ENCODE measurements at regions not wholly inside any gene's neighbourhood (a gene's known extent, or its start where the extent isn't known, plus 50 kb on each side); places are given as distances from the start of the nearest gene placed in this dataset.

GRCh38 chr12:46462641-46463355 lies 90.2 kb upstream of the SLC38A2 start:
- no peak overlapping the region for H3K27ac ChIP-seq

GRCh38 chr12:46461907-46462640 lies 89.5 kb upstream of the SLC38A2 start:
- no peak overlapping the region for H3K27ac ChIP-seq
- TF ChIP-seq CTCF (IDR thresholded peaks at IDR 0.05) = no peak
- TF ChIP-seq ZFX (IDR thresholded peaks at IDR 0.05; ENCODE audit: borderline replicate concordance) = no peak

More at GRCh38 chr12:46462641-46463355, 90.2 kb upstream of the SLC38A2 start:
- TF ChIP-seq CTCF (IDR thresholded peaks at IDR 0.05) (no peak), ZFX (IDR thresholded peaks at IDR 0.05; ENCODE audit: borderline replicate concordance) (no peak)

GRCh38 chr12:46461459-46461858 lies 88.9 kb upstream of the SLC38A2 start:
- TF ChIP-seq ZFX (IDR thresholded peaks at IDR 0.05; ENCODE audit: borderline replicate concordance) (no peak), CTCF (IDR thresholded peaks at IDR 0.05) (no peak)
- H3K27ac ChIP-seq = no peak overlapping the region

- no peak for TF ChIP-seq CTCF (IDR thresholded peaks at IDR 0.05)
- TF ChIP-seq ZFX (IDR thresholded peaks at IDR 0.05; ENCODE audit: borderline replicate concordance) = no peak
- H3K27ac ChIP-seq = no peak overlapping the region
These were observed 88.2 kb upstream of the SLC38A2 start for GRCh38 chr12:46460682-46461210.

GRCh38 chr12:46459861-46460545 lies 87.4 kb upstream of the SLC38A2 start:
- no peak overlapping the region for H3K27ac ChIP-seq
- TF ChIP-seq CTCF (IDR thresholded peaks at IDR 0.05) (no peak), ZFX (IDR thresholded peaks at IDR 0.05; ENCODE audit: borderline replicate concordance) (no peak)

- TF ChIP-seq CTCF (IDR thresholded peaks at IDR 0.05) (no peak), ZFX (IDR thresholded peaks at IDR 0.05; ENCODE audit: borderline replicate concordance) (no peak)
- no peak overlapping the region for H3K27ac ChIP-seq
These were observed 86.5 kb upstream of the SLC38A2 start for GRCh38 chr12:46459111-46459510.
